ENCODE measurements at regions not wholly inside any gene's neighbourhood (a gene's known extent, or its start where the extent isn't known, plus 50 kb on each side); places are given as distances from the start of the nearest gene placed in this dataset.

- DNase-seq: no peak
Observed at GRCh38 chrX:51798701-51799100, 55.5 kb downstream of the GSPT2 start.

DNA sequence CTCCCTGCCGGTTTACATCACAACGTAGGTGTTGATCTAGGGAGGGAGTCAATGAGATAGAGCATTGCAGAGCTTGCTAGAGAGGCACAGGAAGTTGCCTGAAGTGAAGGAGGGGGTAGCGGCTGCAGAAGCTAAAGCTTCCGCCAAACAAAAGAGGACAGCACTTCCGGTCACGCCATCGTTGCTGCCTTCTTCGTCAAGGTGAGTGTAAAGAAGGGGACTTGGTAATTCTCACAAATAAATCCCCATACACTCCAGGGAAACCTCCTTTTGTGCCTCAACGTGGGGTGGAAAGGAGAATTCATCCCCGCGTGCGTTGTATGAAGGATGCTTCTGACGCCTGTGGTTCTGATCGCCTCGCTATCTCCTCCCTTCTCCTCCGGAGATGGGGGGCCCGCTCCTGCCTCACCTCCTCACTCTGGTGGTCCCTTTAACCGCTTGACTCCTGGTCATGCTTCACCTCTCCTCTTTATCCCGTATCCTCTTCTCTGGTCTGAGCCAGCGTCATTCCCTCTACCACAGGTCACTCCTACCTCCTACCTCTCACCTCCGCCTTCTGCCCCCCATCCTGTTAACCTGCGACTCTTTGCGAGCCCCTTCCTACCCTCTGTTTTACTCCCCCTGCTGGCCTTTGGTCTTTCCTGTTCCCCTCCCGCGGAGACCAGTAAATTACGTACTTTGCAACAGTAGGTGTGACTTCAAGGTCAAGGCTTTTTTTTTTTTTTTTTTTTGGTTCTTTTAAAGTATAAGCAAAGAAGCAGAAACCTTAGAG is 59.9 kb downstream of the GSPT2 start:
- DNase-seq: peak; percentile 55

- no peak for DNase-seq
Observed at GRCh38 chrX:51803833-51804232, 60.6 kb downstream of the GSPT2 start.

- DNase-seq: no peak
Observed at GRCh38 chrX:51804741-51805140, 61.5 kb downstream of the GSPT2 start.

DNA sequence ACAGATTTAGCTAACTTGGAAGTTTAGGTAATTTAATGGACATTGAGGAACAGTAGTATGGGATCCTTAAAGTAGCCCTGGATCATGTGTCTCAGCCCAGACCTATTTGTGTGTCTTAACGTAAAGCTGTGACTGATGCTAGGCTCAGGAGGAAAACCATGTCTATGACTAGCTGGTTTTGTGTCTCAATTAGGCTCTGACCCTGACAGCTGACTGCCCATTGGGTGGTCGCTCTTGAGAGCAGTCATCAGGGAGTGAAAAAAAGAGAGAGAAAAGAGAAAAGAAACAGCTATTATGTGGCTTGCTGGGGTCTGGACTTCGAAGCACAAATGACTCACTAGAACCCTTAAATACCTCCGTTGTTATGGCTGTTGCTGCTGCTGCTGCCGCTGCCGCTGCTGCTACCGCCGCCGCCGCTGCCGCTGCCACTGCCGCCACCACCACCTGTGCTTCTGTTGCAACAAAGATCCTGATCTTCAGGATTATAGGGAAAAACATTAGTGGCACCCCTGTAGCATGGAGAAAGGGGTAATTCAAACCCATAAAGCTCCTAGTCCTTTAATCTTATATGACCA is 70.7 kb downstream of the GSPT2 start:
- DNase-seq: no peak

DNA sequence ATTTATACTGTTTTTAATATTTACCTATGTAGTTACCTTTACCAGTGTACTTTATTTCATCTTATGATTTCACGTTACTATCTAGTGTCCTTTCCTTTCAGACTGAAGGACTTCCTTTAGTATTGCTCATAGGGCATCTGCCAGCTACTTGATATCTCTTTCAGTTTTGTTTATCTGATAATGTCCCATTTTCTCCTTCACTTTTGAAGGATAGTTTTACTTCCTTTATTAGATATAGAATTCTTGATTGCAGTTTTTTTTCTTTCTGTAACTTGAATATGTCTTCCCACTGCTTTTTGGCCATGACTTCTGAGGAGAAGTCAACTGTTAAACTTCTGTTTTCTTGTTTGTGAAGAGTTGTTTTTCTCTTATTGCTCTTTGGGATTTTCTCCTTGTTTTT is 69.4 kb upstream of the MAGED1 start:
- no peak for DNase-seq

- DNase-seq: no peak
Observed at GRCh38 chrX:51825436-51825835, 68.0 kb upstream of the MAGED1 start.

- no peak for DNase-seq
Observed at GRCh38 chrX:51834076-51834475, 59.3 kb upstream of the MAGED1 start.

GRCh38 chrX:51836823-51837222 is 56.6 kb upstream of the MAGED1 start:
- no peak for DNase-seq

GRCh38 chrX:51837451-51837850 is 56.0 kb upstream of the MAGED1 start:
- no peak for DNase-seq

- DNase-seq: peak; percentile 41
Observed at GRCh38 chrX:51837921-51838320, 55.5 kb upstream of the MAGED1 start.

All from femur (tissue), 1 donor.